Caki2 (cell line): ENCODE measurements at regions not wholly inside any gene's neighbourhood (a gene's known extent, or its start where the extent isn't known, plus 50 kb on each side); places are given as distances from the start of the nearest gene placed in this dataset.

Experiments
- DNase-seq: peaks from one replicate; pipeline ENCODE4 v3.0.0-alpha.2; 2015; ENCODE audit warnings: low read depth
- in situ Hi-C: cut with HindIII; loops from 2 replicates; pipeline ENCODE4 v1.10.0; 2016; ENCODE audit warnings: low sequenced_read_pairs, low pct_unique_long_range_greater_than_20kb, mixed read lengths

- in situ Hi-C loops, result no loop called here
Observed at GRCh38 chr2:53434466-53434865, 333.1 kb upstream of the CHAC2 start.

DNA sequence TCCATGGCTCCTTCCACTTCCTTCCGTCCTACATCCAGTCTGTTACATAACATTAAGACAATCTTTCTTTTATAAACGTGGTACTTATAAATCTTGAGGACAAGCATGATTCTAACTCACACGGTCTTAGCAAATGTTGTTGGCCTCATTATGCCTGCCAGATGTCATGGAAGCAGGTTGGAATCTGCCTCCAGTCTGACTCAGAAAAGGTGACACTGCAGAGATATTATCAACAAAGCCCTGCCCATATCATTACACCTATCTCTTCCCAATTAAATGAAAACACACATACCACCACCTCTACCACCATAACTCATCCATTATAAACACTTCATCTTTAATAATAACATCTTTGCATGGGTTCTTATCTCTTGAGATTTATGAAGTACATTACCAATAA, 334.7 kb upstream of the CHAC2 start:
- in situ Hi-C loops, result no loop called here
- no peak for DNase-seq

More at GRCh38 chr2:53434466-53434865, 333.1 kb upstream of the CHAC2 start:
- DNase-seq, result no peak

DNA sequence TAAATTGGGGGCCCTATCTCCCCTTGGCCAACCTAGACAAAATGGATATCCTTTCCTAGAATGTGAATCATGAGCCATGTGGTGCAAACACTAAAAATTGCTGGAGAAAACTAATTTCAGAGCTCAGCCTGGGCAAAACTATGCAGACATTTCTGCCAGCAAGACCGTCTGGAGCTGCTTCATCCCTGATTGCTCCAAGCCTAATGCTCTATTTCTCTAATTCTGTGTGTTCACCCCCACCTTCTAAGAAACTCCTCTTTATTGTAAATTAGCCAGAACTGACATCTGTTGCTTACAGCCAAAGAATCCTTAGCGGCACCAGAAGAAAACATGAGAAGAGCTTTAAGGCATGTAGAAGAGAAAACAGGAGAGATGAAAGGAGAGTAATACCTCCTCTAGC, 337.7 kb upstream of the CHAC2 start:
- in situ Hi-C loops, result no loop called here
- no peak for DNase-seq

DNA sequence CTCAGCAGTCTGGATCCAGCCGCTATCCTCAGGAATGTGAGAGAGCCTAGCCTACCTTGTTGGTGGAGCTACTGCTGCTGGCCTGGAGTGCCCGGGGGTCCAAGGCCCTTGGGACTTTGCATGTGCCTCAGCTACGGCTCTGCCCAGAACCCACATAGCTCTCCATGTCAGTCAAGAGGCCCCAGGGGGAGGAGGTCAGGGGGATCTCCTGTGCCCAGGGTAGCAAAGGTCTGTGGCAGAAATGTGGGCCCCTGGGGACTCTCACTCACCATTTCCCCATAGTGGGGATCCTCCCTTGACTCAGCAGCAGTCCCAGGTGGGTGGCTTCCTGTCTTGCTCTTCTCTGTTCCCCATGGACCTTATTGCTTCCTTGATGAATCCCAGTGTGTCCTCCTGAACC, 342.7 kb upstream of the CHAC2 start:
- no peak for DNase-seq
- in situ Hi-C loops, result no loop called here

DNA sequence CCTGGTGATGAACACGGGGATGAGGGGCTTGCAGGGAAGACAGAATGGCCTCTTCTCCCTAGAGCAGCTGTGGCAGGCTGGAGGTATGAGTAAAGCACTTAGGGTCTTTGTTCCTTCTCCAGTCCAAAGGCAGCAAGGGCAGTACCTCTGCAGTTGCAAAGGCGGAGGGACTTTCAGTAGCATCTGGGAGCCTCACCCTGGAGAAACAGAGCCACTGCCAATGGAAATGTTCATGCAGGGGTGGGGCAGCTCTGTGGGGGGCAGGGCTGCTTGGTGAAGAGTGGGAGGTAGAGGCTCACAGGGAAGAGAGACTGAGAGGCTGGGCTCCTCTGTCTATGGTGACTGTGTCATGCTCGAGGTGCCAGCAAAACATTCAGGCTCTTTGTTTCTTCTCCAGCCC, 344.1 kb upstream of the CHAC2 start:
- in situ Hi-C loops, result no loop called here
- DNase-seq, result no peak

- in situ Hi-C loops, result no loop called here
- DNase-seq, result peak; percentile 14
Observed at GRCh38 chr2:53422979-53423378, 344.6 kb upstream of the CHAC2 start.

DNA sequence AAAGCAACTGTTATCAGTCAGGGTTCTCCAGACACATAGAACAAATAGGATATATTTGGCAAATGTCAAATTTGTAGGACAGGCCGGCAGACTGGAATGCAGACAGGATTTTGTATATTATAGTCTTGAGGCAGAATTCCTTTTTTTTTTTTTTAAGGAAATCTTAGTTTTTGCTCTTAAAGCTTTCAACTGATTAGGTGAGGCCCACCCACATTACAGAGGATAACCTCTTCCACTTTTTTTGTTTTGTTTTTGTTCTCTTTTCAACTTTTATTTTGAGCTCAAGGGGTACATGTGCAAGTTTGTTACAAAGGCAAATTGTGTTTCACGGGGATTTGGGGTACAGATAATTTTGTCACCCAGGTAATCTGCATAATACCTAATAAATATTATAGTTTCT, 350.2 kb upstream of the CHAC2 start:
- in situ Hi-C loops, result no loop called here

GRCh38 chr2:53407363-53408080, 360.1 kb upstream of the CHAC2 start:
- in situ Hi-C loops, result no loop called here
- no peak for DNase-seq

More for the DNA sequence above, 350.2 kb upstream of the CHAC2 start:
- DNase-seq, result no peak

DNA sequence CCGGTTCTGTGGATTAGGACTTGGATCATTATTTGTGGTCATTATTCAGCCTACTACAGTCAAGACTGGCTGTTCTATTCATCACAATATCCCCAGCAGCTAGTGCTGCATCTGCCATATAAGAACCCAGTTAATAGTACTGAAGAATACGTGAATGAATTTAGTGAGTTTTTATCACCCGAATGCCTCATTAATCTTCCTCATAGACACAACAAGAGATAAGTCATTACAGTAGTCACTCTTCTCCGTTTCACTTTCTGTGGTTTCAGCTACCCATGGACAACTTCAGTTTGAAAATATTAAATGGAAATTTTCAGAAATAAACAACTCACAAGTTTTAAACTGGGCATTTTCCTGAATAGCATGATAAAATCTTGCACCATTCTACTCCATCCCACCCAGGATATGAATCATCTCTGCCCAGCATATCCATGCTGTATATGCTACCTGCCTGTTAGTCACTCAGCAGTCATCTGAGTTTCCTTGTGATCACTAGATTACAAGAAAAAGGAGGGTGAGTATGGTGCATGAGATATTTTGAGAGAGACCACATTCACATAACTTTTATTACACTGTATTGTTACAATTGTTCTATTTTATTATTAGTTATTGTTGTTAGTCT, 363.7 kb upstream of the CHAC2 start:
- peak; percentile 46 for DNase-seq
- in situ Hi-C loops, result no loop called here

DNA sequence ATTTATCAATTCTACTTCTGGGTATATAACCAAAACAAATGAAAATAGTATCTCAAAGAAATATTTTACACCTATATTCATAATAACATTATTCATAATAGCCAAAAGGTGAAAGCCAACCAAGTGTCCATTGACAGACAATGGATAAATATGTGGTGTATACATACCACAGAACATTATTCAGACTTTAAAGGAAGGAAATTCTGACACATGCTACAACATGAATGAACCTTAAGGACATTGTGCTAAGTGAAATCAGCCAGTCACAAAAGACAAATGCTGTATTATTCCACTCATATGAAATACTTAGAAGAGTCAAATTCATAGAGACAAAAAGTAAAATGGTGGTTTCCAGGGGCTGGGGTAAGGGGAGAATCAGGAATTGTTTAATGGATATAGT, 370.5 kb upstream of the CHAC2 start:
- in situ Hi-C loops, result no loop called here
- DNase-seq, result no peak

GRCh38 chr2:53381271-53381670, 386.3 kb upstream of the CHAC2 start:
- no peak for DNase-seq
- in situ Hi-C loops, result no loop called here

DNA sequence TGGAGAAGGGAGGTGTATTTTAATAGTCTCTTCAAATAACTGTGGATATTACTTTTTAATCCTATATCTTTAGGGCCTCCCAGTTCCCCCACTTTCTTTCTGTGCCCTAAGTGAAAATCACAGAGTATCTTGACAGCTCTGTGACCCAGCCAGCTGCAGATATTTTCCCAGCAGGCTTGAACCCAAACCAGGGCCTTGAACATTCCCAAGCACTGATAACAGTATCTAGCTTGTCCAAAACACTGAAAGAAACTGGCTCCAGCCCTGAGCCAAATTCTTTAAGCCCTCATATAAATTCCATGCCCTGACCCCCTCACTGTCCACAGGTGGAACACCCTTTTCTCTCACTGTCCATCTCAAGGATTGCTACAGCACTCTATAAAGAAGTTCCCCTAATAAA, 388.1 kb upstream of the CHAC2 start:
- in situ Hi-C loops, result no loop called here

DNA sequence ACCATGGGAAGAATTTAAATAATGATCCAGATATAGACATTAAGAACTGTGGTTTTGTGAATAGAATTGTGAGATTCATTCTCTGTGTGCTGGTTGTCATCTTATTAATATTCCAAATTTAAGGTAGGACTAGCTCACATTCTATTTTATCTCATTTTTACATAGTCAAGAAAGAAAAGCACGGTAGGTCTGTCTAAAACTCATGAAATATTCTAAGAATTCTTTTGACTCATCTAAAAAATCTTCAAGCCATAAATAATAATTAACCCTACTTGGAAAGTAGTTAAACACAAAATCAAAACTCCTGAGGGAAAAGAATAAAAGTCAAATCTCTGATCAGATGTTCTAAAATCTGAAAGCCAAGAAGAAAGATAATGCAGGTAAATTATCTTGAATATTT, 388.8 kb upstream of the CHAC2 start:
- no peak for DNase-seq
- in situ Hi-C loops, result no loop called here

More for the DNA sequence above, 388.1 kb upstream of the CHAC2 start:
- no peak for DNase-seq

- no peak for DNase-seq
- in situ Hi-C loops, result no loop called here
Observed at GRCh38 chr2:53373126-53373525, 394.5 kb upstream of the CHAC2 start.

DNA sequence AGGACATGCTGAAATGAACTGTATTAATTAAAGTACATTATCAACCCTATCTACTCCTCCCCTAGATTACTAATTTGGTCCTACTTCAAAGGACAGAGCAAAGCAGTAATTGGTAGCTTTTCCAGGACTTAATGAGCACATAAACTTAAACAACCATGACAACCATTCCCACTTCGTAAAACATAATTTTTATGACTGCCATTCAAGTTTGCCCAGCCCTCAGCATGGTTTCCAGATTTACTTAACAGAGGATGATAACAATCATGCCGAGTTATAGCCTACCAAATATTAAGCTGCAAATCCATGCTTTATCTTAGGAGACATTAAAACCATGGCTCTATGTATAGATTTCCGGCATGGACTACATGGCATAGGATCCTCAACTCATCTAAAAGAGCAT, 401.1 kb upstream of the CHAC2 start:
- no peak for DNase-seq
- in situ Hi-C loops, result no loop called here

DNA sequence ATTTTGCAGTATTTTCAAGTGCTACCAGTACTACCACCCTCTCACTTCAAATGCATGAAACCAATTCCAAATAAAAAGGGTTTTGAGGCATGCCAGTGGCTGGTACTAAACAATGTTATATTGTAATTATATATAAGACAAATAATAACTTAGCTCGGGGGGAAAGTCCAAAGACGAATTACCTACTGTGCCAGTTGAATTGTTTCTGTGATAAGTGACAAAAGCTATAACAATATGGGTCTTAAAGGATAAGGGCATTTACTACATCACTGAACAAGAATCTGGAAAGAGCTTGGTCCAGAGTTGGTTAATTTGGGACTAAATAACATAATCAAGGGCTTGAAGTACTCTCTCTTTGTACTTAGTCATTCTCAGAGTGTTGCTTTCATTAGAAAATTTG, 404.7 kb upstream of the CHAC2 start:
- in situ Hi-C loops, result no loop called here
- no peak for DNase-seq

DNA sequence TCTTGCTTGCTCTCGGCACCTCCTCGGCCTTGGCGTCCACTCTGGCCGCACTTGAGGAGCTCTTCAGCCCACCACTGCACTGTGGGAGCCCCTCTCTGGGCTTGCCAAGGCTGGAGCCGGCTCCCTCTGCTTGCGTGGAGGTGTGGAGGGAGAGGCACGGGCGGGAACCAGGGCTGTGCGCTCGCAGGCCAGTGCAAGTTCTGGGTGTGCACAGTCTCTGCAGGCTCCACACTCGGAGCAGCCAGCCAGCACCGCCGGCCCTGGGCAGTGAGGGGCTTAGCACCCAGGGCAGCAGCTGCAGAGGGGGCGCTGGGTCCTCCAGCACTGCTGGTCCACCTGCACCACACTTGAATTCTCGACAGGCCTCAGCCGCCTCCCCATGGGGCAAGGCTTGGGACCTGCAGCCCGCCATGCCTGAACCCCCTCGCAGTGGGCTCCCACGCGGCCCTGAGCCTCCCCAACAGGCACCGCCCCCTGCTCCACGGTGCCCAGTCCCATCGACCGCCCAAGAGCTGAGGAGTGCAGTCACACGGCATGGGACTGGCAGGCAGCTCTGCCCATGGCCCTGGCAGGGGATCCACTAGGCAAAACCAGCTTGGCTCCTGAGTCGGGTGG, 411.2 kb upstream of the CHAC2 start:
- DNase-seq, result no peak
- in situ Hi-C loops, result no loop called here

DNA sequence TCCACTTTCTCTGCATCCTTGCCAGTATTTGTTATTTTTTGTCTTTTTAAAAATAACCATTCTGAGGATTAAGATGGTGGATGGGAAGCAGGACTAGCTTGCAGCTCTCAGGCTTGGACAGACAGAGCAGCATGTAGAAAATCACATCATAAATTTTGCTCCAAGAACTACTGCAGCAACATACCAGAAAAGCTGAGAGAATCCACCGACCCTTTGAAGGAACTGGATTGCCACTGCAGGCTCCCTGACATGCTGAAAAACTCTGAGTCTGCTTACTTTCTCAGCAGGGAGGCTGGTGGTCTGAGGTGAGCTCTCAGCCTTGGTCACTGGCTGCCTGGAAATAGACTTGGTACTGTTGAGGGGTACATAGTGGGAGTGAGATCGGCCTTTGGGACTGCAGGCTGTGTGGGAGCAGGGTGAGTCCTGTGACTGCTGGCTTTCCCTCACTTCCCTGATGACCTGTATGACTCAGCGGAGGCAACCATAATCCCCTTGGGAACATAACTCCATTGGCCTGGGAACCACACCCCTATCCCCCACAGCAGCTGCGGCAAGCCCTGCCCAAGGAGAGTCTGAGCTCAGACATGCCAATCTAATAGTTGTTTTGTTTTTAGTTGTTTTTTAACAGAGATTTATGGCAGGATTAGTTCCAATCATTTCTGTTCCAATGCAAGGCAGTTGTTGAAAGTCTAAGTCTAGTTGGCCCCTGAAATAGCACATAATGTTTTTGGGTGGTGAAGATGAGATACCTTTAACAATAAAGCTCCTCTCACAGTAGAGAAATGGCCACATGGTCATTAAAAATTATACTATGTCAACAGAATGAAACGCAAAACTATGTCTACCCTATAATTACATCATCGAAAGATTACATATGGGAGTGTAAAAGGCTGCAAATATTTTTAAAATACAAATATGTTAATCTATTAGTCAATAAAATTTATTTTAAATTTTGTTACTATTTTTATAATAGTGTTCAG, 414.2 kb upstream of the CHAC2 start:
- DNase-seq, result peak; percentile 86
- in situ Hi-C loops, result no loop called here

- DNase-seq, result no peak
- in situ Hi-C loops, result no loop called here
Observed at GRCh38 chr2:53347269-53347668, 420.3 kb upstream of the CHAC2 start.
